D721Med (cell line): ENCODE measurements at regions not wholly inside any gene's neighbourhood (a gene's known extent, or its start where the extent isn't known, plus 50 kb on each side); places are given as distances from the start of the nearest gene placed in this dataset.

Experiments used
- DNase-seq: peaks from one replicate; pipeline ENCODE4 v3.0.0; 2011; ENCODE audit warnings: low spot score; ENCODE audit not compliant: insufficient read length
- FAIRE-seq: peaks from 2 replicates; lab custom pipeline; 2011; peaks lifted over from hg19 to GRCh38; lab: Jason Lieb, UNC
- CTCF ChIP-seq: IDR thresholded peaks from 2 replicates; pipeline ENCODE4 v1.5.1; 2012; ENCODE audit warnings: mild to moderate bottlenecking, control low read depth; ENCODE audit not compliant: insufficient read depth; ENCODE audit errors: missing control alignments

- no peak for TF ChIP-seq CTCF
- DNase-seq = no peak
- FAIRE-seq = no peak
These were observed 92.4 kb upstream of the HES1 start for GRCh38 chr3:194043516-194043915.

- no peak for TF ChIP-seq CTCF
- FAIRE-seq = no peak
- no peak for DNase-seq
These were observed 90.7 kb upstream of the HES1 start for GRCh38 chr3:194045289-194045688.

GRCh38 chr3:194045919-194046318 is 90.0 kb upstream of the HES1 start:
- DNase-seq = no peak
- no peak for FAIRE-seq
- TF ChIP-seq CTCF = no peak

GRCh38 chr3:194046531-194046930 is 89.4 kb upstream of the HES1 start:
- no peak for DNase-seq
- no peak for TF ChIP-seq CTCF
- no peak for FAIRE-seq

GRCh38 chr3:194046995-194047645 is 88.8 kb upstream of the HES1 start:
- no peak for TF ChIP-seq CTCF
- DNase-seq = no peak
- FAIRE-seq = no peak

- no peak for FAIRE-seq
These were observed 86.6 kb upstream of the HES1 start for GRCh38 chr3:194049394-194049793.

More at GRCh38 chr3:194049394-194049793, 86.6 kb upstream of the HES1 start:
- no peak for TF ChIP-seq CTCF
- DNase-seq = no peak
